GM21786 (cell line): ENCODE measurements at regions not wholly inside any gene's neighbourhood (a gene's known extent, or its start where the extent isn't known, plus 50 kb on each side); places are given as distances from the start of the nearest gene placed in this dataset.
"Not testable (repeated sequence)": the region's sequence is repeated elsewhere in the genome, so short reads cannot be mapped to it uniquely, and the experiment has no call there.

Source experiments
- ATAC-seq: cut with Tn5 transposase; IDR thresholded peaks from one replicate; pipeline ENCODE4 v1.9.1; 2021; ENCODE audit not compliant: unreplicated experiment

- ATAC-seq: no peak
Observed at GRCh38 chr22:49015459-49015858, 812.2 kb downstream of the BRD1 start.

GRCh38 chr22:49014227-49015201 lies 813.2 kb downstream of the BRD1 start:
- ATAC-seq: no peak

GRCh38 chr22:49013707-49014106 lies 814.0 kb downstream of the BRD1 start:
- ATAC-seq: no peak

- no peak for ATAC-seq
Observed at GRCh38 chr22:49012712-49013395, 814.8 kb downstream of the BRD1 start.

- no peak for ATAC-seq
Observed at GRCh38 chr22:49011769-49012648, 815.7 kb downstream of the BRD1 start.

GRCh38 chr22:49011379-49011768 lies 816.3 kb downstream of the BRD1 start:
- ATAC-seq: no peak

- no peak for ATAC-seq
Observed at GRCh38 chr22:49010901-49011300, 816.8 kb downstream of the BRD1 start.

- ATAC-seq: no peak
Observed at GRCh38 chr22:49010070-49010863, 817.4 kb downstream of the BRD1 start.

GRCh38 chr22:49009359-49010063 lies 818.2 kb downstream of the BRD1 start:
- no peak for ATAC-seq

- ATAC-seq: no peak
Observed at GRCh38 chr22:49008682-49009235, 818.9 kb downstream of the BRD1 start.

- ATAC-seq: no peak
Observed at GRCh38 chr22:49007013-49007653, 820.5 kb downstream of the BRD1 start.

- ATAC-seq: no peak
Observed at GRCh38 chr22:49006207-49007012, 821.3 kb downstream of the BRD1 start.

- ATAC-seq: no peak
Observed at GRCh38 chr22:49005557-49005956, 822.1 kb downstream of the BRD1 start.

- no peak for ATAC-seq
Observed at GRCh38 chr22:49004484-49005399, 822.9 kb downstream of the BRD1 start.

GRCh38 chr22:48997605-48998004 lies 830.1 kb downstream of the BRD1 start:
- not testable (repeated sequence) for ATAC-seq

- no peak for ATAC-seq
Observed at GRCh38 chr22:48993655-48994054, 834.0 kb downstream of the BRD1 start.

GRCh38 chr22:48984639-48985038 lies 843.0 kb downstream of the BRD1 start:
- no peak for ATAC-seq
